NCI-H2196 (cell line): ENCODE measurements at regions not wholly inside any gene's neighbourhood (a gene's known extent, or its start where the extent isn't known, plus 50 kb on each side); places are given as distances from the start of the nearest gene placed in this dataset.

Experiments
- DNase-seq: peaks from one replicate; lab custom pipeline; 2025; ENCODE audit not compliant: unreplicated experiment; lab: John Stamatoyannopoulos, UW

GRCh38 chr10:43885842-43886241, 237.2 kb upstream of the ZNF32 start:
- DNase-seq, result no peak

- DNase-seq, result no peak
Observed at GRCh38 chr10:43885252-43885651, 236.6 kb upstream of the ZNF32 start.

DNA sequence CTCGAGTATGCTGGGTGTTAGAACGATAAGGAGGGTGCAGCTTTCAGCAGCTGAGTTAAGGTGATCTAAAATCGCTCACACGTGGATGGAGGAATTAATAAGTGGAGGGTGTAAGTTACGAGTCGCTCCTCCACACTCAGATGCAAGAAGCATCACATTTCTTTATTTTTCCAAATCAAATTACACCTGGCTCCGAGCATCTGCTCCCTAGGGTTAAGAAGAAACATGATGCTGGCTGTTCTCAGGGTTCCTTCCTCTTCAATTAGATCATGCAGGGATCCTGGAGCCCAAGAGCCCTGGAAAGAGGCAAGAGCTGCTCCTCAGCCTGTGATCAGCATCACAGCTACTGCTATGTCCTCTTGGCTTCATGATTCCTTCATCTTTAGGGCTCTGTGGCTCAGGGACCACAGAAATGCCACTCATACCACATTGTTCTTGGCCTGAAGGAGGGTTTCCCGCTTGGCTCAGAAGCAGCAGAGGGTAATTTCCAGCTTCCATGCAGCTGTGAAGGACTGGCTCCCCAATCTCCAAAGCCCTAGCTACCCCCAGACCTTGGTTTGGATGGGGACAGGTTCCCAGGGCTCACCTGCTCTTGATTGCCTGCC, 235.9 kb upstream of the ZNF32 start:
- DNase-seq, result no peak

- DNase-seq, result no peak
Observed at GRCh38 chr10:43882711-43883110, 234.0 kb upstream of the ZNF32 start.

DNA sequence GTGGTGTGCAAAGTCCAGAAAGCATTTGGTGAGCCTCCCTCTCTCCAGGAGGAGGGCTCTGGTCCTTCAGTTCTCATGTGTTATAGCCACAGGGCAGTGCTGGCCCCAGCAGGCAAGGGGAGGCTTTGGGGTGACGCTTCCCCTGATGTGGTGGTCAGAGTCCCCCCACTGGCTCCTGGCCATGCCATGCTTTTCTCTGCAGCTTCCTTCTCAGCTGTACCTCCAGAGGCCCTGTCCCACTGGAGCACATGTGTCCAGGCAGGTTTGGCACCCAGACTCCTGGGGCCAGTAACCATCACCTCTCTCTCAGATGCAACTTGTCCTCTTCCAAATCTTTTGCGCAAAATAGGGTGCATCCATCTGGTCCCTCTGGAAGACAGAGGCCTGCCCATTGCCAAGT, 233.0 kb upstream of the ZNF32 start:
- DNase-seq, result no peak

DNA sequence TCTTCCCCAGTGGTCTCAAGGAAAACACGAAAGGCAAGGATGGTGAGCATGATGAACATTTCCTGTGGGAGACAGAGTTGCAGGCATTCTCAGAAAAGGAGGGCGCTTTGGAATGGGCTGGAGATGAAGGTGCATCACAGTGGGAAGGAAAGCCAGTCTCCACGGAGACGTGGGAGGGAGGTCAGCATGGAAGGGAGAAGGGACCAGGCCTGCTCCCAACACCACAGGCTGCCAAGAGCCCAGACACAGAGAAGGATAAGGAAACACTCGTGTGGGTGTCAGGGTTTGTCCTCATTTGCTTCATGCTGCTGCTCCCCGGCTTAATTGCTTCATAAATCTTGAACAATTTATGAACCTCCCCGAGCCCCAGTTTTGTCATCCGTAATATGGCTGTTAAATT, 231.5 kb upstream of the ZNF32 start:
- no peak for DNase-seq

DNA sequence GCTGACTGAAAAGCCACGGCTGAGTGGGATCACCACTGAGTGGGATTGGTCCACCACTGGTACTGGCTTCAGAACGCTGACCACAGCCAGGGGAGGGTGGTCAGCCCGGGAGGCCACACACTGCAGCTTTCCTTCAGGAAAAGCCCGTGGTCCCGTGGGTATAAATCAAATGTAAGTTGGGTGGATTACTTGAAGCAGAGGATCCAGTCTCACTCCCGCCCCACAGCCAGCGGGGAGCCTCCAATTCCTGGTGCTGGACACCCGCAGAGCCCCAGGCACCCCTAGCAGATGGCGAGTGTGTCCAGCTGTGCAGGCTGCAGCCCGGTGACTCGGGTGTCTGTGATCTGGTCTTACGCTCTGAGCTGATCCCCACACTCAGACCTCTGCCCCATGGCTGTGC, 231.1 kb upstream of the ZNF32 start:
- DNase-seq, result no peak

DNA sequence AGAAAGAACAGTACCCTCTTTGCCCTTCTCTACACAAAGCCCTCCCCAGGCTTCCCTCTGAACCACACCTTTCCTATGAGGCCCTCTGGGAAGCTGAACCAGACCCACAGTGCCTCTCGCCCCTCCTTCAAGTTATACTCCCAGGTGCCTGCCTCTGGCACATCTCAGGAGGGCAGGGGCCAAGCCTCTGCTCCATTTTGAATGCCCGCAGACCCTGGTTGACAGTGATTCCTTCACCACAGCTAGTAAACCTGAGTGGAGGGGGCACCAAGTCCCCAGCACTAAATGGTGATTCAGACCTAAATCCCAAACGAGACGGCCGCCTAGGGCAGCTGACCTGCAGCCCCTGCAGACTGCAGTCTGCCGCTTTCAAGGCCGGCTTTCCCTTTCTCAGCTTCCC, 230.5 kb upstream of the ZNF32 start:
- no peak for DNase-seq

GRCh38 chr10:43878386-43878785, 229.7 kb upstream of the ZNF32 start:
- DNase-seq, result no peak

GRCh38 chr10:43876976-43877375, 228.3 kb upstream of the ZNF32 start:
- no peak for DNase-seq

GRCh38 chr10:43874984-43875383, 226.3 kb upstream of the ZNF32 start:
- DNase-seq, result no peak

GRCh38 chr10:43873717-43874116, 225.0 kb upstream of the ZNF32 start:
- no peak for DNase-seq

DNA sequence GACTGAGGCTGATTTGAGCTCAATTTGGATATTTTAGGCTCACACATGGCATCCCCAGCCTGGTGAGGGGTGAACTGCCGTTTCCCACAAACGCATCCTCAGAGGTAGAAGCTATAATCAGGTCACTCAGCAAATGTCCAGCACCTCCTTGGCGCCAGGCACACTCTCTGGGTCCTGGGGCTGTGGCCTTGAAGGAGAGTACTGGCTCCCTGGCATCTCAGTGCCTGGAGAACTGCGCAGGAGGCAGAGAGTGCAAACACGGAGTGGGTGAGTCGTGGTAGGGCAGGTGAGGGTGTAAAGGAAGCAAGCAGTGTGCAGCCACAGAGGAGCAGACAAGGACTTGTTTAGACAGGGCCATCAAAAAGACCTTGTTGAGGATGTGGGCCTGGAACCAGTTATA, 224.0 kb upstream of the ZNF32 start:
- no peak for DNase-seq

DNA sequence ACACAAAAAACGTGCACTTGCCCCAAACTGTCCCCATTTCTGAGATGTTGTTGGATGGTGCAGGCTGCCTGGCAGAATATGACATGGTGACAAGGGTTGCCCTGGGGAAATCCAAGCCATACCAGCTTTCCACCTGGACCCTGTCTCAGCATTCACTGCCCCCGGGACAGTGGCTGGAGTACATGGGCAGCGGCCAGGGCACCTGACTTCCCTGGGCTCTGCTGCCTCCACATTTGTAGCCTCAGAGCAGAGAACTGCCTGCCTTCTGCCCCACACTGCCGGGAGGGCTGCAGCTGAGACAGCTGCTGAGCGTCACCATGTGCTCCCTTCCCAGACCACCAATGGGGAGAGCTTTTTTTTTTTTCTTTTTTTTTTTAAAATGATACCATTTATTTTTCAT, 222.9 kb upstream of the ZNF32 start:
- DNase-seq, result no peak

GRCh38 chr10:43870968-43871439, 222.3 kb upstream of the ZNF32 start:
- no peak for DNase-seq

DNA sequence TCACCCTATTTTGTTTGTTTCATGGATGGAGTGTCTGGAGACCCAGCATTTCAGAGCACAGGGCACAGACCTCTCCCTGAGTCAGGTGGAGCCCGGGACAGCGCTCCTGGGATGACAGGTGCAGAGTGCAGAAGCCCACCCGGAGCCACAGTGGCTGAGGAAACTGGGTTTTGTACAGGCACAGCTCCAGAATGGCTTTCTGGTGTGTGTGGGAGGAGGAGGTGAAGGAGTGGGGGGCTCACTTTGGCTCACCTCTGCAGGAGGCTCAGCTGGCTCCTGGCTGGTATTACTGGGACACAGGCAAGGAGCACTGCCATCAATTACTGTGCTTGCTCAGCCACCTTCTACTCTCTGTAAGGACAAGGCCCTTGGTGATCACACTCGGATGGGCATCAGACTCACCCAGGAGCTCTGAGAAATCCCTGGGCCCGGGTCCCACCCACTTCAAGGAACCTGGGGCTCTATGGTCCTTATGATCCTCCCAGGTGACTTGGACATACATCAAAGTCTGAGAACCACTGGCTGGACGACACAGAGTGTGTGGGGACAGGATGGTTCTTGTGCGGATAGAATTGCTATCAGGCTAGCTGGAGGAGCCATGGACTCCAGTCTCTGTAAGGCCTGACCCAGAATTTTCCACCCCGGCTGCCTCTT, 221.1 kb upstream of the ZNF32 start:
- no peak for DNase-seq

DNA sequence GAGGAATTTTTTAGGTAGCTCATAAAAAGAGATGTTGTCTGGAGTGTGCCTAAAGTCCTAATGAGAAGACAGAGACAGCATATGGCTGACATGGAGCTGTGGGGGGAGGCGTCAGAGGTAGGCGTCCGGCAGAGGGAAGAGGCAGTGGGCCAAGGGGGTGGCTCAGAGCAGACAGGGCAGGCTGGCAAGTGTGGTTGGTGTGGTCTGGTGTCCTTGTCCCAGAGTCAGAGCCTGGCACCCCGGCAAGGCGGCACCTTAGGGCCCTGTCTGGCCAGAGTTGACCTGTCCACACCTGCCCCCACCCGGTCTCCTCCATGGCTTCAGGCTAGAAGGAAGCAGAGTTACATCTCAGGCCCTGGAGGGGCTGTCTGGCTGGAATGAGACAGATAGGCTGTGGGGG, 220.3 kb upstream of the ZNF32 start:
- DNase-seq, result no peak

- no peak for DNase-seq
Observed at GRCh38 chr10:43867667-43868565, 219.2 kb upstream of the ZNF32 start.

- no peak for DNase-seq
Observed at GRCh38 chr10:43867113-43867512, 218.4 kb upstream of the ZNF32 start.

DNA sequence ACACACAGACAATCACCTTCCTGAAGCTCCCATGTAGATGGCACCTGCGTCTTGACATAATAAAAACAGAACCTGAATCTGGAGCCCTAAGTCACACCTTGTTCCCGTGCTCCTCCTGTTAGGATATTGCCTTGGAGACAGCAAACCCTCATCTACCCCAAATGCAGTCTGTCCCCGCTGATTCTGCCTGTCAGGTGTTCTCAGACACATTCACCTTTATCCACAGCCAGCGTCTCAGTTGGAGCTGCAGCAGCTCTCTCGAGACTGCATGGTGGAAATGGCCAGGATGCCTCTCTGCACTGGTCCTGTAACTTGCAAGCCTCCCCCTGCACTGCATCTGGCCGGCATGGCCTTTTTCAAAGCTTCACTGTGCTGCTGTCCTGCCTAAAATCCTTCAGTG, 218.0 kb upstream of the ZNF32 start:
- no peak for DNase-seq

- DNase-seq, result no peak
Observed at GRCh38 chr10:43865265-43866135, 216.8 kb upstream of the ZNF32 start.
